ENCODE measurements at regions not wholly inside any gene's neighbourhood (a gene's known extent, or its start where the extent isn't known, plus 50 kb on each side); places are given as distances from the start of the nearest gene placed in this dataset.

DNA sequence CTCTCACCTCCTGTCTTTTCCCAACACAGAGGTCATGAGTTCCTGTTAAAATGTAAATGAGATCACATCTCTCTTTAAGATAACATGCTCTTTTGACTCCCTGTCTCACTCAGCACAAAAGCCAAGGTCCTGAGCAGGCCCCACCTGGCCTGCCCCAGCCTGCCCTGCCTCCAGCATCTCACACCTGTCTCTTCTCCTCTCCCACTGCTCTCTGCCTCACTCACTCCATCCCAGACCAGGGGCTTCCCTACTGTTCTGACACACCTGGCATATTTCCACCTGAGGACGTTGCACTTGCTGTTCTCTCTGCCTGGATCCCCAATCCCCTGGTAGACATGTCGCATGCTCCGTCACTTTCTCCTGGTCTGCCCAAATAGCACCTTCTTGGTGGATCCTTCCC is 285.0 kb upstream of the ZMIZ1 start:
- no peak for DNase-seq

DNA sequence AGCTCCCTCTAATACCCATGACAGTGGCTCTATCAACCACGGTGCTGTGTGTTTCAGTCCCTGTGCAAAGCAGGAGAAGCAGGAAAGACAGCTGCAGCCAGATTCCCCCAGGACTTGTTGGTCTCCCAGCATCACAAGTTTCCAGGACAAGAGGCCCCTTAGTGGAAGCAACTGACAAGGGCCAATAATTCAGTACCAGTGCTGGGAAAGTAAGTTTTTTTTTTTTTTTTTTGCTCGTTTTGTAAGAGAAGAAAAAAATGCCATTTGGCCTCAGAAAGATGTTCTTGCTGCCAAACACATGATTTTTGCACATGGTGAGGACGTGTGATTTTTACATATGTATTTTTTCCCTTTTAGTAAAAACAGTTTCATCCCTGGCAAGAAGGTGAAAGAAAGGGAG is 284.2 kb upstream of the ZMIZ1 start:
- DNase-seq = no peak

DNA sequence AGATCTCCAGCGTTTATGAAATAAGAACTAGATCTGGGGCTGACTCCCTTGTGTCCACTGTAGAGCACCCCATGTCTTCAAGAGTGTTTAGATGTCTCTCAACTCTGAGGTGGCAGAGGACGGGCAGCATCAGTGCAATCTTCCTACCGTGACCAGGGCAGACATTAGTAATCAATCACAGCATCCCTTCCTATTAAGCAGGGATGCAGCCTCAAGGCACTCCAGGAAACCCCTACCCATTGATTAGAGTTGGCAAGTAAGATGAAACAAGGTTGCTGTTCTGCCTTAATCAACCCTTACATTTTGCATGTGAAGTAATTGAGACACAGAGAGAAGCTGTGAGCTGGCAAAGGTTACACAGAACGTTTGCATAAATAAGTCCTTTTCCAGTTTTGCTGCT is 283.7 kb upstream of the ZMIZ1 start:
- no peak for DNase-seq

DNA sequence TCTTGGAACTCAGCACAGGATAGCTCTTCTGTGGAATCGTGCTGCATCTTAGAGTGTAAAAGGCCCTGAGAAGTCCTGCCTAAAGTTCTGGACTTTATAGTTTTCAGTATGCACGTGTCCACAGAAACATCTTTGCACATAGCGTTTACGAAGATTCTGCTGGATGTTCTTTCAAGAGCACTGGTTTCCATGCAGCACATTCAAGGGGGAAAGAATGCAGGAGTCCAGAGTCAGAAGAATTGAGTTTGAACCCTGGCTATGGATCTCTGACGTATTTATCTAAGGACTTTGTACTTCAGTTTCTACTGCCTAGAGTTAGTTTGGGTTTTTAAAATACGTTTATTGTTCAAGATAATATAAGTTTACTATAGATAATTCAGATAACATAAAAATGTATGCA is 282.8 kb upstream of the ZMIZ1 start:
- no peak for DNase-seq

DNA sequence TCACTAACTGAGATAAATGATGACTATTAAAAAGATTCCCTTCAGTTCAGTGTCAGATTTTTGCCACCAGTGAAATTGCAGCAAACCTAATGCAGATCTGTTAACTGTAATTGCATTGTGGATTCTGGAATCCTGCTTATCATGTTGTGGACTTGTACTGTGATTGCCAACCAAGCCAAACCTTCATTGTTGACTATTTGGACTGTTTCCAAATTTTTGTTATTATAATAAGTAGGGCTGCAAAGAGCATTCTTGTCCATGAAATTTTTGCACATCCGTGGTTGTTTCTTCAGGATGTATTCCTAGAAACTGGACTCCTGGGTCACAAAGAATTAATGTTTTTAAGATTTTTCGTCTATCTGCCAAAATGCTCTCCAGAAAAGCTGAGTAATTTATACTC is 281.6 kb upstream of the ZMIZ1 start:
- DNase-seq = no peak

DNA sequence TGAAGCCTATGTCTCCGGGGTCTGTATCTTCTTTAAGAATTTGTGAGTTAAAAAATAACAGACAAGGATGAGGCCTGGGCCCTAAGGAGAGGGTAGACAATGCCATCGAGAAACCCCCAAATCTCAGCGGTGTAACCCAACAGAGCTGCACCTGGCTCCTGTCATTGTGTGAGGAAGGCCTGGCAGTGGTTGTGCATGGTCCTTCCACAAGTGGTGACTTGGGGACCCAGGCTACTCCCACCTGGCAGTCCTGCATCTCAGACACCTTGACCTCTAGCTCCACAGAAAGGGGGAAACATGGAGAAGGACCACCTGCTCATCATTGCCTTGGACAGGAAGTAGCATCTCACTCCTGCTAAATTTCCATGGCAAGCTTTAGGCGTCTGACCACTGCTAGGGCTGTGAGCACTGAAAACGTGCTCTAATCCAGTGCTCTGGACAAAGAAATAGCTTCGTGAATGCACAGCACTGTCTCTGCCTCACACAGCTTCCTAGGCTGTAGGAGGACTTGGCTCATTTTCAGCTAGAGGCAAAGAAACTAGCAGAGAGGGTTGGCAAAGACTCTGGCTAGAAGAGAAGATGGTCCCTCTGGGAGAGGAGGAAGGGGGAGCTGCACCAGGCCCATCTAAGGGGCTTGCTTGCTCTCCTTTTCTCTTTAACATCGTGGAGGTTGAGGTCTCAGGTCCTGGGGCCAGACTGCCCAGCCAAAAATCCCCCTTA is 273.9 kb upstream of the ZMIZ1 start:
- DNase-seq = no peak

DNA sequence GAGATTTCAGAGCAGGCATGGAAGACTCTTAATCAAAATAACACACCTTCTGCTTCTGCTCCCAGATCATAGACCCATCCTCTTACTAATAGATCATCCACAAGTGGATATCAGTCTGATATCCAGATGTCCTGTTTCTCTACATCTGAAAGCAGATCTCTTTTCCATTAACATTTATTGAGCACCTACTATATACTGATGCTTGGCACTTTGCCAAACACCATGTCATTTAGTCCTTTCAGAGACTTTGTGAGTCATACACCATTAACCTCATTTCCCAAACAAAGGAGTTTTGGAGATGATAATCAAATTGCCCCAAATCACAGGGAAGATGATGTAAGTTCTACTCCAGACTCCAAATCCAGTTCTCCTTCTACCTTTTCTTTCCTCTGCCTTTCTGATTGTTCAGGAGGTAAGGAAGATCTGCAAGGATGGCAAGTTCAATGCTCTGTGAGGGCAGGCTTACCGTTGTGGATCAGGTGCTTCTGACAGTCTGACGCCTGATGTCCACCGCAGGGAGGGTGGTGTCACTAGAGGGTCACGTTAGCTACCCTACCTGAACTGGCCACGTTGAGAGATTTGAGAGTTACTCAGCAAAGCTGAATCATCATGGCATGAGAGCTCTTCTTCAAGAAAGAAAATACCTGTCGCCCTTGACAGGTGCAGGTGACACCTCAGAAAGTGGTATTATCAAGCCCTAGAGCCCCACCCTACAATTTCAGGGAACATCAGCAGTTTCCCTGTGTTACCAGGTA is 269.6 kb upstream of the ZMIZ1 start:
- no peak for DNase-seq

DNA sequence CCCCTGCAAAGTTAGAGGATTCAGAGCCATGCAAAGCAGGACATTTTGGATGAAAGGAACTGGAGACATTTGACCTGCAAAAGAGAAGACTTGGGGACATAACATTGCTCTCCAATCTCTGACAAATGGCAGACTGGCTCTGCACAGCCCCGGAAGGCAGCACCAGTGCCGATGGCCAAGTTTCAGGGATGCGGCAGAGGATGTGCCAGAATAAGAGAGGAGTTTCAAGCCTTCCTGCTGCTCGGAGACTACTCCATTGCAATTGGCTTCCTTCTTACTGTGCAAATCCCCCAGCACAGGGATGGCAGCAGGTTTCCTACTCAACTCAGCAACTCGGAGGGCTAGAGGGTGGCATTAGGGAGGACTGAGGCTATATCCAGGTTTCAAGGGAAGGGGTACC is 268.8 kb upstream of the ZMIZ1 start:
- DNase-seq = no peak

DNA sequence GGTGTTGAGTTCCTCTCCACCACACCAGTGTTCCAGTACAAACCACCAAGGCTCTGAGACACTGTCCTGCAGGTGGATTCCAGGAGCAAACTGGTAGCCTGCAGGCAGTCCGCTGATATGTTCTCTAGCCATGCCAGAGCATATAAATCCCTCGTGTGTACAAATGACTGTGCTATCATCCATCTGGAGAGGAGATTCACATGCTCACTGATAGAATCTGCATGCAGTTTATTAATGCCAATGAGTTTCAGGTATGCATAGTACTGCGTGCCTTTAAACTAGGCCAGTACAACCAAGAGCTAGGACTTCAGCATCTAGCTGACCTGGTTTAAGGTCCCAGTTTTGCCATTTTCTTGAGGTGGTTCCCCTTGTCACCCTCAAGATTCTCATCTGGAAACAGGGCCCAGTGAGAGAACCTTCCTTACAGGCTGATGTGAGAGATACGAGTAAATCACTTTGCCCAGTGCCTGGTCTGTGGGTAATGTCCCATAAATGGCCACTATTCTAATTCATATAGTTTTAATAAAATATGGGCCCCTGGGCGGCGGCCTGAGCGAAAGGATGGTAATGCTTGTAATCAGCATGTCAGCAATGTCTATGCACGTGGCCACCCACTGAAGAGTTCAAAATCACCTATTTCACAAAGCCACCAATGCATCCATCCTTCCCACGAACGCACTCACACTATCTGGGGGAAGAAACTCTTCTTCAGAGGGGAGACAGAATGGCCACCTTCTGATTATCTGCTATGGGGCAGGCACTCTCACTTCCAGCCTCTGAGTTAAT is 268.0 kb upstream of the ZMIZ1 start:
- DNase-seq = no peak

DNA sequence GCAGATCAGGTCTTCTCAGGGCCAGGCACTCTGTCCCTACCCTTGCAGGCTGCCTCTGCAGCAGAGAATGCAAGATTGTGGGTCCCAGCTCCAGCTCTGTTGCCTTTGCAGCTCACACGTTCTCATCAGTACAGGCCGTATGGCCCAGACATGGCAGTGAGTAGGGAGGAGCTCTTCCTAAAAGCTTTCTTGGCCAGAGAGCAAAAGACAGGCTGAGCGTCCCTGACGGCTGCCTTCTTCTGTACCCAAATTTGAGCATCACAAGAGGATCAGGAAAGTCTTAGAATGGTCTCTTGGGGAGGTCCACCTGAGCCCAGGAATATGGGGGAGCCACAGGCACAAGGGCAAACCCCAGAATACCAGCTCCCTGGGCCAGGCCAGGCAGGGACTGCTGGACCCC is 266.3 kb upstream of the ZMIZ1 start:
- no peak for DNase-seq

DNA sequence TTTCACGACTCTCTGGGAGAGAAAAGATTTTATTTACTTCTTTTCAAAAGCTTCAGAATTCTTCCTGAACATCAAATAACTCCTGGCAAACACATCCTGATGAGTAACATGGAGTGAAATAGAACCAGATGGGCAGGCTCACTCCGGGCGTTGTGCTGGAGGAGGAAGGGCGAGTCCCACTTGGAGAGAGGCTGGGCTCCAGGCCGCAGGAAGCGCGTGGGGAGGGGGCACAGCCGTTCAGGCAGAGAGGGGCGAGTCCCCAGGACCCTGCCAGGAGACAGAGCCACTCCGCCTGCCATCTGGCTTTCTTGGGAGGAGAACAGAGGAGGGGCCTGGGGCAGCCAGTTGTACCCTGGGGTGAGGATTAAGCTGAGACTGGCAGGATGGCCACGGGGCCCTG is 265.9 kb upstream of the ZMIZ1 start:
- DNase-seq = no peak

DNA sequence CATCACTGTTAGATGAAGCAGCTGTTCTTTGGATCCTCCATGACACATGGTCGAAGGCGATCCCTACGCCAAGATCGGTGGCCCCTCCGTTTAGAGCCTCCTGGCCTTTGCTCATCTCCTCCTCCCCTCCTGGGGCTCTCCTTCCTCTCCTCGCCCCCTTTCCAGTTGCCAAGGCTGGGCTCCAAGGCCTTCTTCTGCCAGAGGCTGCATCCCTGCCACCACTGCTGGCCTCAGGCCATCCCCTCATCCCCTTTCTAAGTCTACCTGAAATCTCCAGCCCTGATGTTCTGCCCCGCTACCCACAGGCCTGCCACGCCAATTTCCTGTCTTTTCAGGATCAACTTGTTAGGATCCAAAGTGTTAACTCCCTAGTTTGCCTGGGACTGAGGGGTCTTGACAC is 265.1 kb upstream of the ZMIZ1 start:
- no peak for DNase-seq

DNA sequence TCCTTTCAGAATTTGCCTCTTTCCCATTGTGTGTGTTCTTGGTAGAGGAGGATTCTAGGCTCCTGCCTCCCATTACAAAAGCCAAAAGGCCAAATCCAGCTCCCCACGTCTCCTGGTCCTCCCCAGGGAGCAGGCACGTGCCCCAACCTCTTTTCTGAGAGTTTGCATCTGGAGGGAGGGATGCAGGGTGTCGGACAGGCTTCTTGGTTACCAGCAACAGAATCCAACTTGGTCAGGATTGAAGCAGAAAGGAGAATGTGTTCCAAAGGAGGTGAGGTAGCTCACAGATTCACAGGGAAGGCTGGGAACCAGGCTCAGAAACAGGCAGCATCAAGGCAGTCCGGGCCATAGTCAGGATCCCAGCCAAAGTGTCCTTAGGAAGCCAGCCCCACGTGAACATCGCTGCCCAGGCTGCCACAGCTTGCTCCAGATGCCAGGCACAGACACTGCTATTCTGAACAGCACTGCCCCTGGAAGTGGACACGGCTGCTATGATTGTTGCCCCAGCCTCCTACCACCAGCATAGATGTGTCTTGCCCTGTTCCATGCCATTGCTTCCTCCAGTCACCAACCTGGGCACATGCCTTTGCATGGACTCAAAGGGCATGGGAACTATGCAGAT is 264.2 kb upstream of the ZMIZ1 start:
- DNase-seq = no peak

DNA sequence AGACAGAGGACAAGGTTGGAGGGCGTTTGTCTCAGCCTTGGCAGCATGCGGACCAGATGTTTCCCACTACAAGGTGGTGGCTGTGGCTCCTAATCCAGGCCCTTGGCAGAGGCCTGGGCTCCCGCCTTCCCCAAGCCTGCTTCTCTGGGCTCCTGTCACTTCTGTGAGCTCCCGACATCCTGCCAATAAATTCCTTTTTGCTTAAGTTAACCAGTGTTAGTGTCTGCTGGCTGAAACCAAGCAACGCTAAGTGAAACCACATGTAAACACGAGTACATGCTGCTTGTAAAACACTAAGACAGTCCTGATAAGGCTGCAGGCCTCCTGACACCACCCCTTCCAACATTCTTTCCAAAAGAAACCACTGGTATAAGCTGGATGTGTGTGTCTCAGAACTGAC is 263.6 kb upstream of the ZMIZ1 start:
- no peak for DNase-seq

DNA sequence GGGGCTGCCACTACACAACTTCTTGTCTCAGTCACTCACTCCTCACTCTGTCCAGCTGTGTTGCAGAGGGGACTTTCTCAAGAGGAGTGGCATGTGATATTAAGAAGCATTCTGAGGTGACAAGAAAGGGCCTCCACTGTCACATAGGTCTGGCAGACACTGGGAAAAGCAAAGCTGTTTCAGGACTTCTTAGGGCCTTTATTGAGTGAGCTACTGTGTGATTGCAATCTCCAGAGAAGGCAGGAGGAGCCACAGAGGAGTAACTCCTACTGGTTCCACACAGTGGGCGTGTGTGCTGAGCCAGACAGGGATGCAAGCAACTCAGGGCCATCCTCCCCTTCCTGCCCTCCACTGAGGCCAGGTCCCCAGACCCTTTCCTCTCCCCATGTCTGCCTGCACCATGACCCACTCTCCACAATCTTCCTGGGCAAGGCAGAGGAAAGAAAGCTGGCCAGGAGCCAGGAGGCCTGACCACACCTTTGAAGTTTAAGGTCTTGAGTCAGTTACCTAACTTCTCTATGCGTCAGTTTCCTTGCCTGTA is 262.0 kb upstream of the ZMIZ1 start:
- DNase-seq = no peak

DNA sequence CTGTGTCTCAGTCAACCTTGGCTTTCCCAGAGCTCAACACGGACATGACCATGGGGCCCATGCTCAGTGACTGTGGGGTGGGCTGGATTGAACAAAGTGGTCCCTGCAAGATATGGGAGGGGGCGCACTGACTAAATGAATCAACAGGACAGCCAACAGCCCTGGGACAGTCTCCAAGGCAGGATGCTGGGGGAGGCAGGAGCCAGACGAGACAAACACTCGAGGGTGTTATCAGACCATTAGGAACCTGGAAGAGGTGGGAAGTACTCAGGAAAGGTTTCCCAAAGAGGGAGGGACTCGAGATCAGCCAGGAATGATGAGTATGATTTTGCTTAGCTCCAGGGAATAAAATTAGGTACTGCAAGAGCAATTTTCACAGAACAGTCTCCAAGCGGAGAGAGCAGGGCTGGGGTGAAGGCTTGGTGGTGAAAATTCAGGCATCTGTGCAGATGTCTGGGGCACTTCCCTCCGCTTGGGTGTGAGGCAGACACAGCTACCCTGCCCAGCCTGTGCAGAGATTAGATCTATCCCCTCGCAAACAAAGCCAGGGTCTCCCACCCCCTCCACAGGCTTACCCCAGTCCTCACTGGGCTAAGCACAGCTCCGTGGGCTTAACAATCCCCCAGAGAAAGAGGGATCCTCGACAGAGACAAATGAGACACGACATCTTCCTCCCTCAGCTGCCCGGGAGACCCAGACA is 261.1 kb upstream of the ZMIZ1 start:
- no peak for DNase-seq

DNA sequence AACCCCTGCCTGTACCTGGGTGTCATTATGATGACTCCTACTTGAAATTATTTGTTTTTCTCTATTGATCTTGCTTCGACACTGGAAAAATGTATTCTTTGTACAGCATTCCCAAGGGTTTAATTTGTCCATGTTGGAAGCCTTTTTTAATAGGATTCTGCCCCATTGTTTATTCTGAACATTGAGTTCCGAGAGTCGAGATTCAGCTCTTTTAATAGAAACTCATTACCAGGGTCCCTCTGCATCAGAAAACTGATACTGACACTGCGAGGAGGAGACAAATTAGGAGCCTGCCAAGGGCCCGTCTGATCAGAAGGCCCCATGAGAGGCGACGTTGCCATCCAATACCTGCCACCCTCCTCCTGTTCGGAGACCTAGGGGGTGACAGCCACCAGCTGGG is 260.5 kb upstream of the ZMIZ1 start:
- no peak for DNase-seq

DNA sequence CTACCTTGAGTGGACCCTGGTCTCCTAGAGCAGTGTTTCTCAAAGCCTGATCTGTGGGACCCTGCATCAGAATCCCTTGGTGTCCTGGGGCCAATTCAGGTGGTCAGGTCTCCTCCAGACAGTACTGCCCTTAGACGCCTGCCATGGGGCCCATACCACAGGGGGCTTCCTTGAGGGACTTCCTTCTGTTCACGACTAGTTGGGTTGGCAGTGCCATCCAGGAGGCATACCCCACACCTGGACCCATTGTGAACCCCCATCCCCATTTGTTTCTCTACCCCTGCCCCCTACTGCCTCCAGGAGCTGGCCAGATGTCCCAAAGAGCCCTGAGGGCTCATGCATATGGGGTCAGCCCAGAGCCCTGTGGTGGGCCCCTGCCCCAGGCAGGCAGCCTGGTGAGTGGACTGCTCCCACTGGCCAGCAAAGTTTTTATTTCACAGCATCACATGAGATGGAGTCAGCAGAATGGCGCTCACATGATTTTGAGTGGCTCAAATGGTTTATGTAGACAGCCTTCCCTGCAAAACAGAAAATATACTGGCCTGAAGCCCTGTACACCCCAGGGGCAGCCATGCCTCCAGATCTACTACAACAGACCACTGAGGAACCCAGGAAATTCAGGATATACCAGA is 259.9 kb upstream of the ZMIZ1 start:
- no peak for DNase-seq

DNA sequence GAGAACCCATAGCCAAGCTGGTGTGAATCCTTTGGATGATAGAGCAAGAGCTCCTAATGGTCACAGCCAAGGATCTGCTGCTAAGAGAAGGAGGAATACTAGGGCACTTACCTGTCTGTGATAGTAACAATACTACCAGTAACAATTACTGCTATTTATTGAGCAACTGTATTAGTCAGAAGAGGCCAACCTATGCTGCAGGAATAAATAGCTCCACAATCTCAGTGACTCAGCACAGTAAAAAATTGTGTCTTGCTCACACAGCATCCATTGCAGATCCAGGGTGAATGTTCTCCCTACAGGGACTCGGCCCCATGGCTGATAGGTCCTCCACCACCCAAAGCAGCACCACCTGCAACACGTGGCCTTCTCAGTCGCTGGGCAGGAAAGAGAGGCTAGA is 257.6 kb upstream of the ZMIZ1 start:
- no peak for DNase-seq

DNA sequence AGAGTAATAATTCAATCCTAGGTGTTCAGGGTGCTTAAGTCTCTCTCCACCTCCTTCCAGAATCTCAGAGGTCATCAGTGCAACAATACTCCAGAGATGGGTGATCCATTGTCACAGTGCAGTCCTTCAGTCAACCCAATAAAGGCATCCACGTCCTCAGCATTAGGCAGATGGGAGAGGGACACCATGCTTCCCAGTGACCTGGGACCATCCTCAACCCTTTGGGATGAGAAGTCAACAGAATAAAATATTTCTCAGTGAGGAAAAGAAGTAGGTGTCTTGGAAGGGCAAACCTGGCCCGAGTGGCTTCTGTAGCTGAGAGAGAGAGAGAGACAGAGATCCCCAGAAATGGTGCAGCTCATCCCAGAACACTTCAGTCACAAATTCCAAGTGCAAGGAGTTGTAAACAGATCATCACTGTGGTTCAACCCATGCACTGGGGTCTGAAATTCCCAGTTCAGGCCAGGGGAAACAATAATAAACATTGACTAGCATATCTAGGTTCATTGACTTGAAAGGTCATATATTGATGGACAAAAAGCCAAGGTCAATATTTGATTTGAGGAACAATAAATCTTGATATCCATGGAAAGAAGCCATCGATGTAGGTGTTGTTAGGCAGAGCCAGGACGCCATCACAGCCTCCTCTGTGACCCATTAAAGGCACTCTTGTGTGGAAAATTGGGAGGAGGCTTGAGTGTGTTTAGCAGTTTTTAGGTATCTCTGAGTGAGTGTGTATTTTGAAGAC is 256.0 kb upstream of the ZMIZ1 start:
- no peak for DNase-seq

DNA sequence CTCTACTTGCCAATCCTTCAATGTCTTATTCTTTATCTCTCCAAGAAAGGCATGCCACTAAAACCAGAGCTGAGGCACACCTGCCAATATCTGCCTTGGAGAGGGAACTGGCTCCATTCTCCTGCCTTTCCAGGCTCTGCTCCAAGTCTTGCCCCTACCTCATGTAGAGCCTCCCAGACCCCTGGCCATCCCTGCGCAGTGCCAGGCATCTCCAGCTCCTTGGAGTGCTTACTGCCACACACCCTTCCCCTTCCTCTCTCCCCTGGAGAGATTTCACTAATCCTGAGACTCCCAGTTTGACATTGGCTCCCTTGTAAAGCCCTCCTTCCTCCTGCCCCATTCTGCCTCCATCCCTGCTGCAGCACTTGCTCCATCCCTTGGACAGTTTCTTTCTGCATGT is 255.2 kb upstream of the ZMIZ1 start:
- DNase-seq = no peak
